Astrocyte (in vitro differentiated cells and primary cell): ENCODE measurements at regions not wholly inside any gene's neighbourhood (a gene's known extent, or its start where the extent isn't known, plus 50 kb on each side); places are given as distances from the start of the nearest gene placed in this dataset.

ENCODE experiments used
- DNase-seq: peaks from one replicate; pipeline ENCODE4 v3.0.0-alpha.2; 2010; ENCODE audit warnings: low read depth
- FAIRE-seq: peaks from 2 replicates; lab custom pipeline; 2011; peaks lifted over from hg19 to GRCh38; lab: Jason Lieb, UNC
- H2AFZ ChIP-seq: 2 replicates; pipeline ENCODE4 v1.6.0; 2012; ENCODE audit warnings: low read depth, low read length, inconsistent platforms
- H3K27ac ChIP-seq: 2 replicates; pipeline ENCODE4 v1.5.1; 2011; ENCODE audit warnings: low read depth, low read length, inconsistent platforms
- H3K27me3 ChIP-seq: 2 replicates; pipeline ENCODE4 v1.6.0; 2011; ENCODE audit warnings: low read length, inconsistent platforms; ENCODE audit not compliant: insufficient read depth
- H3K36me3 ChIP-seq: 2 replicates; pipeline ENCODE4 v1.5.1; 2011; ENCODE audit warnings: low read length, inconsistent platforms; ENCODE audit not compliant: insufficient read depth
- H3K4me1 ChIP-seq: 2 replicates; pipeline ENCODE4 v1.5.1; 2011; ENCODE audit warnings: low read length, inconsistent platforms; ENCODE audit not compliant: insufficient read depth
- H3K4me2 ChIP-seq: 2 replicates; pipeline ENCODE4 v1.6.0; 2012; ENCODE audit warnings: low read length, inconsistent platforms
- H3K4me3 ChIP-seq: 2 replicates; pipeline ENCODE4 v1.5.1; 2011; ENCODE audit warnings: low read depth, mild to moderate bottlenecking, low read length, inconsistent platforms; ENCODE audit not compliant: insufficient read depth
- H3K79me2 ChIP-seq: 2 replicates; pipeline ENCODE4 v1.6.0; 2012; ENCODE audit warnings: mild to moderate bottlenecking, low read length, inconsistent platforms; ENCODE audit not compliant: insufficient read depth
- H3K9ac ChIP-seq: 2 replicates; pipeline ENCODE4 v1.6.0; 2012; ENCODE audit warnings: mild to moderate bottlenecking, low read length, inconsistent platforms
- H3K9me3 ChIP-seq: 2 replicates; pipeline ENCODE4 v1.5.1; 2012; ENCODE audit warnings: low read depth, mild to moderate bottlenecking, low read length, inconsistent platforms; ENCODE audit not compliant: insufficient read depth
- H4K20me1 ChIP-seq: 2 replicates; pipeline ENCODE4 v1.6.0; 2012; ENCODE audit warnings: low read length, inconsistent platforms; ENCODE audit not compliant: insufficient read depth
- H3K27ac Mint-ChIP-seq: one replicate; pipeline ENCODE4 v1.8.0; 2021; ENCODE audit warnings: mild to moderate bottlenecking, mixed read lengths; ENCODE audit not compliant: unreplicated experiment
- H3K27me3 Mint-ChIP-seq: one replicate; pipeline ENCODE4 v1.8.0; 2021; ENCODE audit warnings: low read depth, mixed read lengths; ENCODE audit not compliant: unreplicated experiment
- H3K36me3 Mint-ChIP-seq: one replicate; pipeline ENCODE4 v1.8.0; 2021; ENCODE audit warnings: low read depth, mixed read lengths; ENCODE audit not compliant: unreplicated experiment
- H3K4me1 Mint-ChIP-seq: one replicate; pipeline ENCODE4 v1.8.0; 2021; ENCODE audit warnings: low read depth, mixed read lengths; ENCODE audit not compliant: unreplicated experiment
- H3K4me3 Mint-ChIP-seq: one replicate; pipeline ENCODE4 v1.8.0; 2021; ENCODE audit warnings: mild to moderate bottlenecking, moderate library complexity, mixed read lengths; ENCODE audit not compliant: unreplicated experiment
- H3K9me3 Mint-ChIP-seq: one replicate; pipeline ENCODE4 v1.8.0; 2021; ENCODE audit warnings: mild to moderate bottlenecking, mixed read lengths; ENCODE audit not compliant: unreplicated experiment
- EZH2 ChIP-seq: IDR thresholded peaks from 2 replicates; pipeline ENCODE4 v1.6.1; 2012; ENCODE audit warnings: mild to moderate bottlenecking, low read length, inconsistent platforms; ENCODE audit not compliant: insufficient read depth
- TF ChIP-seq, protein P1 (sequence below): IDR thresholded peaks from 2 replicates; pipeline ENCODE4 v1.5.1; 2011; ENCODE audit warnings: low read depth, mild to moderate bottlenecking, inconsistent platforms, low read length, moderate library complexity; ENCODE audit not compliant: insufficient read depth

GRCh38 chr6:19979986-19980385, 142.8 kb downstream of the ID4 start:
- no peak overlapping the region for H2AFZ ChIP-seq
- H3K36me3 Mint-ChIP-seq = no peaks in the 10 kb centered on the region
- no peaks in the 10 kb centered on the region for H3K36me3 ChIP-seq
- H3K27me3 Mint-ChIP-seq = peaks cover 2% of the 10 kb centered on the region
- H3K4me2 ChIP-seq = no peak overlapping the region
- H3K4me1 Mint-ChIP-seq = no peaks in the 10 kb centered on the region
- H3K4me3 ChIP-seq = no peak overlapping the region
- TF ChIP-seq EZH2 = no peak
- TF ChIP-seq, protein P1, sequence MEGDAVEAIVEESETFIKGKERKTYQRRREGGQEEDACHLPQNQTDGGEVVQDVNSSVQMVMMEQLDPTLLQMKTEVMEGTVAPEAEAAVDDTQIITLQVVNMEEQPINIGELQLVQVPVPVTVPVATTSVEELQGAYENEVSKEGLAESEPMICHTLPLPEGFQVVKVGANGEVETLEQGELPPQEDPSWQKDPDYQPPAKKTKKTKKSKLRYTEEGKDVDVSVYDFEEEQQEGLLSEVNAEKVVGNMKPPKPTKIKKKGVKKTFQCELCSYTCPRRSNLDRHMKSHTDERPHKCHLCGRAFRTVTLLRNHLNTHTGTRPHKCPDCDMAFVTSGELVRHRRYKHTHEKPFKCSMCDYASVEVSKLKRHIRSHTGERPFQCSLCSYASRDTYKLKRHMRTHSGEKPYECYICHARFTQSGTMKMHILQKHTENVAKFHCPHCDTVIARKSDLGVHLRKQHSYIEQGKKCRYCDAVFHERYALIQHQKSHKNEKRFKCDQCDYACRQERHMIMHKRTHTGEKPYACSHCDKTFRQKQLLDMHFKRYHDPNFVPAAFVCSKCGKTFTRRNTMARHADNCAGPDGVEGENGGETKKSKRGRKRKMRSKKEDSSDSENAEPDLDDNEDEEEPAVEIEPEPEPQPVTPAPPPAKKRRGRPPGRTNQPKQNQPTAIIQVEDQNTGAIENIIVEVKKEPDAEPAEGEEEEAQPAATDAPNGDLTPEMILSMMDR = no peak
- no peaks in the 10 kb centered on the region for H3K9me3 Mint-ChIP-seq
- H3K4me3 Mint-ChIP-seq = no peak overlapping the region
- DNase-seq (no peak), FAIRE-seq (no peak)
- H4K20me1 ChIP-seq = no peaks in the 10 kb centered on the region
- H3K27ac ChIP-seq = no peak overlapping the region
- no peak overlapping the region for H3K27ac Mint-ChIP-seq
- no peaks in the 10 kb centered on the region for H3K79me2 ChIP-seq
- peaks cover 4% of the 10 kb centered on the region for H3K9me3 ChIP-seq
- H3K9ac ChIP-seq = no peak overlapping the region
- H3K27me3 ChIP-seq = no peaks in the 10 kb centered on the region
- no peaks in the 10 kb centered on the region for H3K4me1 ChIP-seq

GRCh38 chr6:19983374-19983773, 146.2 kb downstream of the ID4 start:
- H3K79me2 ChIP-seq = no peaks in the 10 kb centered on the region
- peaks cover 3% of the 10 kb centered on the region for H3K27me3 Mint-ChIP-seq
- FAIRE-seq (no peak), DNase-seq (no peak)
- H3K4me2 ChIP-seq = no peak overlapping the region
- H3K36me3 Mint-ChIP-seq = no peaks in the 10 kb centered on the region
- TF ChIP-seq, protein P1 = no peak
- no peak for TF ChIP-seq EZH2
- H3K27me3 ChIP-seq = no peaks in the 10 kb centered on the region
- no peak overlapping the region for H3K27ac ChIP-seq
- H3K27ac Mint-ChIP-seq = no peak overlapping the region
- H3K4me3 Mint-ChIP-seq = no peak overlapping the region
- H4K20me1 ChIP-seq = no peaks in the 10 kb centered on the region
- H3K36me3 ChIP-seq = no peaks in the 10 kb centered on the region
- H3K4me3 ChIP-seq = no peak overlapping the region
- no peak overlapping the region for H2AFZ ChIP-seq
- H3K9me3 Mint-ChIP-seq = no peaks in the 10 kb centered on the region
- no peaks in the 10 kb centered on the region for H3K4me1 Mint-ChIP-seq
- no peak overlapping the region for H3K9ac ChIP-seq
- no peaks in the 10 kb centered on the region for H3K4me1 ChIP-seq
- peaks cover 4% of the 10 kb centered on the region for H3K9me3 ChIP-seq

DNA sequence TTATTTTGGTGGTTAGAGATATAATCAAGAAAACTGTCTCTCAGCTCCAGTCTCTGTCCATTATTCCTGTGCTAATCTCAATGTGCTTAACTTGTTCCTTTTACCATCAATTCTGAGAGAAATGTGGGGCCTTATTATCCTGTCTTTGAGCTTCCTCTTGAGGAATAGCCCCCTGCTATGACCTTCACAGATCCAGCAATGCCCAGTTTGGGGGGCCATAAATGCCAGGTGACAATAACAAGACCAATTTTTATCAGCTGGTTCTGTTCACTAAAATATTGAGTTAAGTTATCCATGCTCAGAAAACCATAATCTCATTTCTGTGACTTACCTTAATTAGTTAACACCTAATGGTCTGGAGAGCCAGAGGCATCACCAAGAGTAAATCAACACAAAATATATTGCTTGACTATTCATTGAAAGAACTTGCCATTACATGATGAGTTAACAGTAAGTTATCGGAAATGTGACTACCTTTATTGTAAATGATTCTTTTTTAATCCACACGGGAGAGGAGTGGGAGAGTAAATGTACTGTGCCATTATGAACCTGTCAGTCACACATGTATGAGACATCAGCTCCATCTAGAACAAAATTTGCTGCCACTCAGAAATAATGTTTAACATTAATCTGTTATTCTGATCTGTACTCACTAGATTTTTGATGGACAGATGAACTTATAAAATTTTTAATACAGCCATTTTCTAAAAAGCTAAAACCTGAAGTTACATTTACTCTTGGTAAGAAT, 149.7 kb downstream of the ID4 start:
- Histone ChIP-seq H3K79me2 (no peaks in the 10 kb centered on the region), H3K4me2 (no peak overlapping the region), H3K36me3 (no peaks in the 10 kb centered on the region), H3K4me1 (no peaks in the 10 kb centered on the region), H3K9me3 (peaks cover 4% of the 10 kb centered on the region), H3K9ac (no peak overlapping the region), H3K27ac (no peak overlapping the region), H2AFZ (no peak overlapping the region), H3K27me3 (no peaks in the 10 kb centered on the region), H3K4me3 (no peak overlapping the region), H4K20me1 (no peaks in the 10 kb centered on the region)
- H3K27ac Mint-ChIP-seq = no peak overlapping the region
- FAIRE-seq (no peak), DNase-seq (no peak)
- no peak for TF ChIP-seq EZH2
- TF ChIP-seq, protein P1 = no peak
- H3K27me3 Mint-ChIP-seq = peaks cover 3% of the 10 kb centered on the region
- H3K4me3 Mint-ChIP-seq = no peak overlapping the region
- H3K36me3 Mint-ChIP-seq = no peaks in the 10 kb centered on the region
- H3K9me3 Mint-ChIP-seq = no peaks in the 10 kb centered on the region
- H3K4me1 Mint-ChIP-seq = no peaks in the 10 kb centered on the region
